ENCODE measurements at regions not wholly inside any gene's neighbourhood (a gene's known extent, or its start where the extent isn't known, plus 50 kb on each side); places are given as distances from the start of the nearest gene placed in this dataset.

- Histone ChIP-seq H3F3A (ENCODE audit: insufficient read depth, low read length) (no peaks in the 10 kb centered on the region), H3K9me3 (replicated peaks; ENCODE audit: insufficient read depth, low read length) (no peaks in the 10 kb centered on the region), H3K4me1 (ENCODE audit: low read length) (no peaks in the 10 kb centered on the region), H3K4me3 (ENCODE audit: low read length) (no peak overlapping the region), H3K4me2 (ENCODE audit: low read depth, low read length) (no peak overlapping the region), H3K27ac (ENCODE audit: low read length) (no peak overlapping the region), H3K36me3 (replicated peaks; ENCODE audit: insufficient read depth, low read length) (no peaks in the 10 kb centered on the region), H3K27me3 (replicated peaks; ENCODE audit: insufficient read depth, low read length) (no peaks in the 10 kb centered on the region), H4K20me1 (ENCODE audit: insufficient read depth, low read length) (no peaks in the 10 kb centered on the region), H3K79me2 (ENCODE audit: low read length) (no peaks in the 10 kb centered on the region), H3K9me2 (replicated peaks; ENCODE audit: insufficient read depth, low read length) (no peaks in the 10 kb centered on the region), H2AFZ (ENCODE audit: low read length) (no peak overlapping the region), H3K9ac (ENCODE audit: low read length) (no peak overlapping the region)
- no peak for DNase-seq
- no peak for TF ChIP-seq EZH2 (optimal IDR thresholded peaks at IDR 0.05; ENCODE audit: low read depth, low read length)
- TF ChIP-seq EZH2phosphoT487 (IDR thresholded peaks at IDR 0.05; ENCODE audit: low read length): no peak
- TF ChIP-seq, protein P1, sequence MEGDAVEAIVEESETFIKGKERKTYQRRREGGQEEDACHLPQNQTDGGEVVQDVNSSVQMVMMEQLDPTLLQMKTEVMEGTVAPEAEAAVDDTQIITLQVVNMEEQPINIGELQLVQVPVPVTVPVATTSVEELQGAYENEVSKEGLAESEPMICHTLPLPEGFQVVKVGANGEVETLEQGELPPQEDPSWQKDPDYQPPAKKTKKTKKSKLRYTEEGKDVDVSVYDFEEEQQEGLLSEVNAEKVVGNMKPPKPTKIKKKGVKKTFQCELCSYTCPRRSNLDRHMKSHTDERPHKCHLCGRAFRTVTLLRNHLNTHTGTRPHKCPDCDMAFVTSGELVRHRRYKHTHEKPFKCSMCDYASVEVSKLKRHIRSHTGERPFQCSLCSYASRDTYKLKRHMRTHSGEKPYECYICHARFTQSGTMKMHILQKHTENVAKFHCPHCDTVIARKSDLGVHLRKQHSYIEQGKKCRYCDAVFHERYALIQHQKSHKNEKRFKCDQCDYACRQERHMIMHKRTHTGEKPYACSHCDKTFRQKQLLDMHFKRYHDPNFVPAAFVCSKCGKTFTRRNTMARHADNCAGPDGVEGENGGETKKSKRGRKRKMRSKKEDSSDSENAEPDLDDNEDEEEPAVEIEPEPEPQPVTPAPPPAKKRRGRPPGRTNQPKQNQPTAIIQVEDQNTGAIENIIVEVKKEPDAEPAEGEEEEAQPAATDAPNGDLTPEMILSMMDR (IDR thresholded peaks at IDR 0.05; ENCODE audit: low read length): no peak
Observed at GRCh38 chr11:42311944-42312343, 852.5 kb upstream of the LRRC4C start.

DNA sequence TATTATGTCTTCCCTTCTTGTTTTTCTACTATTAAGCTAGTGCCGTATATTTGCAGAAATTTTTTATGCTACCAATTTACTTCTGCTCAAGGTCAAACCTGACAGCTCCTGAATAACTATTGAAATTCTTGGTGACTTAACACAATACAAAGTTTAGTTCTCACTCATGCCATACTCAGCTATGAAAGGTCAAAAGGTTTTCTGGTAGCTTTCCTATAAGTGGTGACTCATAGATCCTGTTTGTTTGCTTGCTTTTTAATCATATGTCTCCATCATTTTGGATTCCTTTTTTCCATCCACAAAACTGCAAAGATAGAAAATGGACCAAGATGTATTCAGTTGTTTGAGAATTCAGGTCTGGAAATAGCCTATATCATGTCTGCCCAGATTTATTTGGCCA is 855.8 kb upstream of the LRRC4C start:
- Histone ChIP-seq H2AFZ (ENCODE audit: low read length) (no peak overlapping the region), H3K27me3 (replicated peaks; ENCODE audit: insufficient read depth, low read length) (no peaks in the 10 kb centered on the region), H3K36me3 (replicated peaks; ENCODE audit: insufficient read depth, low read length) (no peaks in the 10 kb centered on the region), H3K9me2 (replicated peaks; ENCODE audit: insufficient read depth, low read length) (no peaks in the 10 kb centered on the region), H4K20me1 (ENCODE audit: insufficient read depth, low read length) (no peaks in the 10 kb centered on the region), H3K4me3 (ENCODE audit: low read length) (no peak overlapping the region), H3K4me1 (ENCODE audit: low read length) (no peaks in the 10 kb centered on the region), H3F3A (ENCODE audit: insufficient read depth, low read length) (no peaks in the 10 kb centered on the region), H3K27ac (ENCODE audit: low read length) (no peak overlapping the region), H3K9ac (ENCODE audit: low read length) (no peak overlapping the region), H3K4me2 (ENCODE audit: low read depth, low read length) (no peak overlapping the region), H3K9me3 (replicated peaks; ENCODE audit: insufficient read depth, low read length) (no peaks in the 10 kb centered on the region), H3K79me2 (ENCODE audit: low read length) (no peaks in the 10 kb centered on the region)
- no peak for DNase-seq
- no peak for TF ChIP-seq EZH2 (optimal IDR thresholded peaks at IDR 0.05; ENCODE audit: low read depth, low read length)
- TF ChIP-seq, protein P1 (IDR thresholded peaks at IDR 0.05; ENCODE audit: low read length): no peak
- TF ChIP-seq EZH2phosphoT487 (IDR thresholded peaks at IDR 0.05; ENCODE audit: low read length): no peak

- no peak overlapping the region for H2AFZ ChIP-seq (ENCODE audit: low read length)
- H3K9ac ChIP-seq (ENCODE audit: low read length): no peak overlapping the region
- no peaks in the 10 kb centered on the region for H3K36me3 ChIP-seq (replicated peaks; ENCODE audit: insufficient read depth, low read length)
- H3F3A ChIP-seq (ENCODE audit: insufficient read depth, low read length): no peaks in the 10 kb centered on the region
- TF ChIP-seq EZH2phosphoT487 (IDR thresholded peaks at IDR 0.05; ENCODE audit: low read length) (no peak), EZH2 (optimal IDR thresholded peaks at IDR 0.05; ENCODE audit: low read depth, low read length) (no peak)
- TF ChIP-seq, protein P1 (IDR thresholded peaks at IDR 0.05; ENCODE audit: low read length): no peak
- H3K9me3 ChIP-seq (replicated peaks; ENCODE audit: insufficient read depth, low read length): no peaks in the 10 kb centered on the region
- no peaks in the 10 kb centered on the region for H3K9me2 ChIP-seq (replicated peaks; ENCODE audit: insufficient read depth, low read length)
- H3K4me1 ChIP-seq (ENCODE audit: low read length): no peaks in the 10 kb centered on the region
- DNase-seq: no peak
- H3K79me2 ChIP-seq (ENCODE audit: low read length): no peaks in the 10 kb centered on the region
- no peaks in the 10 kb centered on the region for H3K27me3 ChIP-seq (replicated peaks; ENCODE audit: insufficient read depth, low read length)
- H3K4me2 ChIP-seq (ENCODE audit: low read depth, low read length): no peak overlapping the region
- H3K27ac ChIP-seq (ENCODE audit: low read length): no peak overlapping the region
- no peaks in the 10 kb centered on the region for H4K20me1 ChIP-seq (ENCODE audit: insufficient read depth, low read length)
- no peak overlapping the region for H3K4me3 ChIP-seq (ENCODE audit: low read length)
Observed at GRCh38 chr11:42315846-42316245, 856.4 kb upstream of the LRRC4C start.

Data from MM.1S (cell line).